Activated CD8-positive, alpha-beta memory T cell treated with anti-CD3 and anti-CD28 coated beads, Interleukin-2, amount 50 U/mL, for 24 hours (primary cell): ENCODE measurements at regions not wholly inside any gene's neighbourhood (a gene's known extent, or its start where the extent isn't known, plus 50 kb on each side); places are given as distances from the start of the nearest gene placed in this dataset.
"Not testable (repeated sequence)": the region's sequence is repeated elsewhere in the genome, so short reads cannot be mapped to it uniquely, and the experiment has no call there.

Source experiments
- DNase-seq: peaks from one replicate; pipeline ENCODE4 v3.0.0-alpha.2; 2020; ENCODE audit errors: extremely low read depth

- no peak for DNase-seq
These were observed 328.9 kb upstream of the PPP2R3A start for GRCh38 chr3:135636596-135636995.

- DNase-seq, result no peak
These were observed 328.5 kb upstream of the PPP2R3A start for GRCh38 chr3:135637013-135637412.

GRCh38 chr3:135641761-135642160, 323.8 kb upstream of the PPP2R3A start:
- DNase-seq, result no peak

- DNase-seq, result no peak
These were observed 320.0 kb upstream of the PPP2R3A start for GRCh38 chr3:135645541-135645940.

GRCh38 chr3:135646873-135647272, 318.7 kb upstream of the PPP2R3A start:
- no peak for DNase-seq

GRCh38 chr3:135649361-135649760, 316.2 kb upstream of the PPP2R3A start:
- no peak for DNase-seq

- DNase-seq, result no peak
These were observed 315.2 kb upstream of the PPP2R3A start for GRCh38 chr3:135650309-135650708.

- no peak for DNase-seq
These were observed 313.1 kb upstream of the PPP2R3A start for GRCh38 chr3:135652388-135652787.

GRCh38 chr3:135655328-135655727, 310.2 kb upstream of the PPP2R3A start:
- no peak for DNase-seq

- DNase-seq, result not testable (repeated sequence)
These were observed 307.1 kb upstream of the PPP2R3A start for GRCh38 chr3:135658451-135658850.

GRCh38 chr3:135667061-135667460, 298.5 kb upstream of the PPP2R3A start:
- no peak for DNase-seq

- DNase-seq, result no peak
These were observed 291.0 kb upstream of the PPP2R3A start for GRCh38 chr3:135674508-135674907.

GRCh38 chr3:135678386-135678785, 287.1 kb upstream of the PPP2R3A start:
- no peak for DNase-seq

- no peak for DNase-seq
These were observed 277.5 kb upstream of the PPP2R3A start for GRCh38 chr3:135688003-135688402.

- no peak for DNase-seq
These were observed 274.9 kb upstream of the PPP2R3A start for GRCh38 chr3:135690664-135691063.

- DNase-seq, result no peak
These were observed 274.3 kb upstream of the PPP2R3A start for GRCh38 chr3:135691240-135691639.

- no peak for DNase-seq
These were observed 271.4 kb upstream of the PPP2R3A start for GRCh38 chr3:135694142-135694541.

GRCh38 chr3:135699741-135700140, 265.8 kb upstream of the PPP2R3A start:
- DNase-seq, result no peak

GRCh38 chr3:135706758-135707375, 258.7 kb upstream of the PPP2R3A start:
- no peak for DNase-seq

GRCh38 chr3:135719449-135719848, 246.1 kb upstream of the PPP2R3A start:
- no peak for DNase-seq

GRCh38 chr3:135728007-135728721, 237.4 kb upstream of the PPP2R3A start:
- DNase-seq, result no peak

- DNase-seq, result no peak
These were observed 234.0 kb upstream of the PPP2R3A start for GRCh38 chr3:135731546-135731945.

- DNase-seq, result no peak
These were observed 228.8 kb upstream of the PPP2R3A start for GRCh38 chr3:135736740-135737139.

- DNase-seq, result no peak
These were observed 225.7 kb upstream of the PPP2R3A start for GRCh38 chr3:135739779-135740178.
